Breast epithelium (tissue), 4 donors: ENCODE measurements at regions not wholly inside any gene's neighbourhood (a gene's known extent, or its start where the extent isn't known, plus 50 kb on each side); places are given as distances from the start of the nearest gene placed in this dataset.

Experiments
- DNase-seq, 2 donors: peaks; one replicate each; pipeline ENCODE4 v3.0.0-alpha.2; 2019; ENCODE audit warnings: low spot score in 2 of 2
- H3K27ac ChIP-seq, 2 donors: fragments of 200-600 bp; sonication (generic) in 1 of 2; one replicate each; pipeline ENCODE4 v1.5.1; 2016 to 2019; ENCODE audit warnings: mild to moderate bottlenecking in 1 of 2
- H3K27me3 ChIP-seq, 2 donors: fragments of 200-600 bp; sonication (generic) in 1 of 2; one replicate each; pipeline versions ENCODE4 v1.5.1 to v1.6.0; 2017 to 2019; ENCODE audit warnings: control low read depth in 1 of 2, mild to moderate bottlenecking in 1 of 2
- H3K36me3 ChIP-seq: fragments of 200-600 bp; one replicate; pipeline ENCODE4 v1.5.1; 2019
- H3K4me1 ChIP-seq, 2 donors: fragments of 200-600 bp; sonication (generic); one replicate each; pipeline ENCODE4 v1.5.1; 2016 to 2019; ENCODE audit warnings: control low read depth in 1 of 2
- H3K4me3 ChIP-seq, 3 donors: fragments of 200-600 bp; sonication (generic); 1 replicate in 2 of 3; 2 replicates in 1 of 3; pipeline ENCODE4 v1.5.1; 2016 to 2019; ENCODE audit warnings: mild to moderate bottlenecking in 3 of 3, moderate library complexity in 2 of 3
- H3K9me3 ChIP-seq, 2 donors: fragments of 200-600 bp; sonication (generic) in 1 of 2; one replicate each; pipeline ENCODE4 v1.5.1; 2016 to 2019; ENCODE audit warnings: control low read depth in 1 of 2
- CTCF ChIP-seq, 3 donors: fragments of 450-650 bp; IDR thresholded peaks; one replicate each; pipeline ENCODE4 v1.5.1; 2016 to 2017; ENCODE audit warnings: antibody characterized with exemption in 3 of 3, mild to moderate bottlenecking in 3 of 3, moderate library complexity in 3 of 3
- POLR2A ChIP-seq: fragments of 450-650 bp; IDR thresholded peaks from one replicate; pipeline ENCODE4 v1.6.1; 2016; ENCODE audit warnings: antibody characterized with exemption, mild to moderate bottlenecking, moderate library complexity
- POLR2AphosphoS5 ChIP-seq, 3 donors: sonication (generic); formaldehyde crosslinking; IDR thresholded peaks; one replicate each; pipeline ENCODE4 v1.6.1; 2017; ENCODE audit warnings: antibody characterized with exemption in 3 of 3
- intact Hi-C: fragments of 100-400 bp; cut with DNase I; formaldehyde crosslinking; loops from one replicate; pipeline ENCODE4 v1.15.1; 2023; ENCODE audit warnings: low total_unique reads

GRCh38 chr15:46231786-46232185 is 597.0 kb downstream of the SQOR start:
- intact Hi-C loops, result no loop called here
- no peaks in the 10 kb centered on the region for H3K27me3 ChIP-seq
- no peak overlapping the region for H3K4me3 ChIP-seq
- TF ChIP-seq POLR2A, result no peak
- no peak for DNase-seq
- H3K9me3 ChIP-seq, result no peaks in the 10 kb centered on the region
- no peaks in the 10 kb centered on the region for H3K4me1 ChIP-seq
- H3K36me3 ChIP-seq, result no peaks in the 10 kb centered on the region
- no peak overlapping the region for H3K27ac ChIP-seq

GRCh38 chr15:46232471-46232870 is 597.6 kb downstream of the SQOR start:
- H3K9me3 ChIP-seq, result no peaks in the 10 kb centered on the region
- no peak overlapping the region for H3K27ac ChIP-seq
- TF ChIP-seq POLR2AphosphoS5 (IDR thresholded peaks at IDR 0.05) (no peak), CTCF (IDR thresholded peaks at IDR 0.05) (no peak), POLR2A (no peak)
- no peak overlapping the region for H3K4me3 ChIP-seq
- intact Hi-C loops, result no loop called here
- no peak for DNase-seq
- H3K4me1 ChIP-seq, result no peaks in the 10 kb centered on the region
- no peaks in the 10 kb centered on the region for H3K27me3 ChIP-seq
- no peaks in the 10 kb centered on the region for H3K36me3 ChIP-seq

- no peaks in the 10 kb centered on the region for H3K9me3 ChIP-seq
- intact Hi-C loops, result no loop called here
- H3K4me3 ChIP-seq, result no peak overlapping the region
- TF ChIP-seq POLR2AphosphoS5 (IDR thresholded peaks at IDR 0.05), result no peak
- TF ChIP-seq CTCF (IDR thresholded peaks at IDR 0.05), result no peak
- no peak for TF ChIP-seq POLR2A
- H3K27ac ChIP-seq, result no peak overlapping the region
- no peaks in the 10 kb centered on the region for H3K4me1 ChIP-seq
- no peaks in the 10 kb centered on the region for H3K36me3 ChIP-seq
- DNase-seq, result no peak
- no peaks in the 10 kb centered on the region for H3K27me3 ChIP-seq
Measured at GRCh38 chr15:46242935-46243334, 608.1 kb downstream of the SQOR start.

- no peak for TF ChIP-seq POLR2AphosphoS5 (IDR thresholded peaks at IDR 0.05)
- H3K36me3 ChIP-seq, result no peaks in the 10 kb centered on the region
- H3K27ac ChIP-seq, result no peak overlapping the region
Measured at GRCh38 chr15:46251903-46252302, 617.1 kb downstream of the SQOR start.

GRCh38 chr15:46258056-46258455 is 623.2 kb downstream of the SQOR start:
- H3K27me3 ChIP-seq, result no peaks in the 10 kb centered on the region
- no peaks in the 10 kb centered on the region for H3K4me1 ChIP-seq
- H3K27ac ChIP-seq, result no peak overlapping the region
- TF ChIP-seq POLR2AphosphoS5 (IDR thresholded peaks at IDR 0.05) (no peak), CTCF (IDR thresholded peaks at IDR 0.05) (no peak), POLR2A (no peak)
- peaks cover 0 to 5% of the 10 kb centered on the region in 2 donors for H3K9me3 ChIP-seq
- DNase-seq, result no peak
- H3K36me3 ChIP-seq, result no peaks in the 10 kb centered on the region
- intact Hi-C loops, result no loop called here
- H3K4me3 ChIP-seq, result no peak overlapping the region

More at GRCh38 chr15:46251903-46252302, 617.1 kb downstream of the SQOR start:
- Histone ChIP-seq H3K4me1 (no peaks in the 10 kb centered on the region), H3K9me3 (no peaks in the 10 kb centered on the region), H3K27me3 (no peaks in the 10 kb centered on the region), H3K4me3 (no peak overlapping the region)
- intact Hi-C loops, result loop anchor here (5.0 kb wide), 1 partner anchor 435 kb away; no protein-coding TSS in a partner anchor
- DNase-seq, result no peak

- no peaks in the 10 kb centered on the region for H3K27me3 ChIP-seq
- no peak for DNase-seq
- intact Hi-C loops, result no loop called here
- H3K9me3 ChIP-seq, result peaks cover 0 to 5% of the 10 kb centered on the region in 2 donors
- H3K4me3 ChIP-seq, result no peak overlapping the region
- H3K27ac ChIP-seq, result no peak overlapping the region
- H3K36me3 ChIP-seq, result no peaks in the 10 kb centered on the region
- TF ChIP-seq POLR2AphosphoS5 (IDR thresholded peaks at IDR 0.05) (no peak), CTCF (IDR thresholded peaks at IDR 0.05) (no peak), POLR2A (no peak)
- H3K4me1 ChIP-seq, result no peaks in the 10 kb centered on the region
Measured at GRCh38 chr15:46260937-46261336, 626.1 kb downstream of the SQOR start.
